ENCODE measurements at regions not wholly inside any gene's neighbourhood (a gene's known extent, or its start where the extent isn't known, plus 50 kb on each side); places are given as distances from the start of the nearest gene placed in this dataset.
"Not testable (repeated sequence)": the region's sequence is repeated elsewhere in the genome, so short reads cannot be mapped to it uniquely, and the experiment has no call there.

DNA sequence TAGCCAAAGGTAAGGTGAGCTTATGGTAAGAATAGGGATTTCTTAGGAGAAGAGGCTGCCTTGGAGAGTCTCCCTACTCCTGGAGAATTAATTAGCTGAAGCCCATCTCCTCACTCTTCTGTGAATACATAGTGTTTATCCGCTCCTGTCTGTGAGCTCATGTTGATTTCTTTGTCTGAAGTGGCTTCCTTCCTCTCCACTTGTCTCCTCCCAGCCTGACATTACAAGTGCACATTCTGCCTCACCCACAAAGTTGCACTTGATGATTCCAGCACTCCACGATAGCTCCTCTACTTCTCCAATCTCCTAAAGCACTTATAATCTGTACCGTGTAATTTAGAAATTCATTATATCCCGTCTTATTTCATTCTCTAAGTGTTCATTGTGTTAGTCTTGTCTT is 287.2 kb downstream of the QKI start:
- DNase-seq (ENCODE audit: low spot score): no peak
- Mint-ChIP-seq H3K4me3 (ENCODE audit: unreplicated experiment) (no peak overlapping the region), H3K36me3 (ENCODE audit: low read depth) (peaks cover 2% of the 10 kb centered on the region), H3K27me3 (ENCODE audit: low read depth) (peaks cover 3% of the 10 kb centered on the region), H3K9me3 (ENCODE audit: low read depth) (no peaks in the 10 kb centered on the region), H3K27ac (ENCODE audit: unreplicated experiment) (no peak overlapping the region), H3K4me1 (ENCODE audit: low read depth) (no peaks in the 10 kb centered on the region)
- TF ChIP-seq, protein P1, sequence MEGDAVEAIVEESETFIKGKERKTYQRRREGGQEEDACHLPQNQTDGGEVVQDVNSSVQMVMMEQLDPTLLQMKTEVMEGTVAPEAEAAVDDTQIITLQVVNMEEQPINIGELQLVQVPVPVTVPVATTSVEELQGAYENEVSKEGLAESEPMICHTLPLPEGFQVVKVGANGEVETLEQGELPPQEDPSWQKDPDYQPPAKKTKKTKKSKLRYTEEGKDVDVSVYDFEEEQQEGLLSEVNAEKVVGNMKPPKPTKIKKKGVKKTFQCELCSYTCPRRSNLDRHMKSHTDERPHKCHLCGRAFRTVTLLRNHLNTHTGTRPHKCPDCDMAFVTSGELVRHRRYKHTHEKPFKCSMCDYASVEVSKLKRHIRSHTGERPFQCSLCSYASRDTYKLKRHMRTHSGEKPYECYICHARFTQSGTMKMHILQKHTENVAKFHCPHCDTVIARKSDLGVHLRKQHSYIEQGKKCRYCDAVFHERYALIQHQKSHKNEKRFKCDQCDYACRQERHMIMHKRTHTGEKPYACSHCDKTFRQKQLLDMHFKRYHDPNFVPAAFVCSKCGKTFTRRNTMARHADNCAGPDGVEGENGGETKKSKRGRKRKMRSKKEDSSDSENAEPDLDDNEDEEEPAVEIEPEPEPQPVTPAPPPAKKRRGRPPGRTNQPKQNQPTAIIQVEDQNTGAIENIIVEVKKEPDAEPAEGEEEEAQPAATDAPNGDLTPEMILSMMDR (IDR thresholded peaks at IDR 0.05): no peak

DNA sequence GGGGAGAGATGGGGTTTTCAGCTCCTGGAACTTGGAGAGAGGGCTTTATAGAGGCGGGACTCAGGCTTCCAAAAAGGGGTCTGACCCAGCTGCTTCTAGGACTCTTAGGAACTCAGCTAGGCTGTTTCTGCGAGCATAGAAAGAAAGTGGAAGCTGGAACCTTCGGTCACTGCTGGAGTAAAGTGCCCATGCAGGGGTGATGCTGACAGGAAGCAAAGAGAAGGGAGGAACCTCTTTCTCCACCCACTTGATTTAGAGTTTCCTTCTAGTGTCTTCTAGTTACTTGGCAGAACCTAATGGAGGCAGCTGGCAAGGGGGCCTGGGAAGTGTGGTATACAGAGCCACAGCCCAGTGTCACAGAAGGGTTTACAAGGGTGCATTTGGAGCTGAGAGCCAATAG is 283.6 kb downstream of the QKI start:
- Mint-ChIP-seq H3K4me1 (ENCODE audit: low read depth) (no peaks in the 10 kb centered on the region), H3K9me3 (ENCODE audit: low read depth) (no peaks in the 10 kb centered on the region), H3K36me3 (ENCODE audit: low read depth) (peaks cover 2% of the 10 kb centered on the region), H3K27me3 (ENCODE audit: low read depth) (peaks cover 3% of the 10 kb centered on the region), H3K27ac (ENCODE audit: unreplicated experiment) (no peak overlapping the region), H3K4me3 (ENCODE audit: unreplicated experiment) (no peak overlapping the region)
- TF ChIP-seq, protein P1 (IDR thresholded peaks at IDR 0.05): no peak
- DNase-seq (ENCODE audit: low spot score): no peak

DNA sequence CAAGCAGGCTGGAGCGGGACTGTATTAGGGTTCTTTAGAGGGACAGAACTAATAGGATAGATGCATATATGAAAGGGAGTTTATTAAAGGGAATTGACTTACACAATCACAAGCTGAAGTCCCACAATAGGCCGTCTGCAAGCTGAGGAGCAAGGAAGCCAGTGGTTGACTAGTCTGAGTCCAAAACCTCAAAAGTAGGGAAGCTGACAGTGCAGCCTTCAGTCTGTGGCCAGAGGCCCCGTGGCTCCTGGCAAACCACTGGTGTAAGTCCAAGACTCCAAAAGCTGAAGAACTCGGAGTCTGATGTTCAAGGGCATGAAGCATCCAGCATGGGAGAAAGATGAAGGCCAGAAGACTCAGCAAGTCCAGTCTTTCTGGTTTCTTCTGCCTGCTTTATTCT is 281.8 kb downstream of the QKI start:
- not testable (repeated sequence) for H3K4me1 Mint-ChIP-seq (ENCODE audit: low read depth); H3K27ac Mint-ChIP-seq (ENCODE audit: unreplicated experiment); H3K9me3 Mint-ChIP-seq (ENCODE audit: low read depth); H3K36me3 Mint-ChIP-seq (ENCODE audit: low read depth); H3K27me3 Mint-ChIP-seq (ENCODE audit: low read depth); H3K4me3 Mint-ChIP-seq (ENCODE audit: unreplicated experiment); DNase-seq (ENCODE audit: low spot score)

DNA sequence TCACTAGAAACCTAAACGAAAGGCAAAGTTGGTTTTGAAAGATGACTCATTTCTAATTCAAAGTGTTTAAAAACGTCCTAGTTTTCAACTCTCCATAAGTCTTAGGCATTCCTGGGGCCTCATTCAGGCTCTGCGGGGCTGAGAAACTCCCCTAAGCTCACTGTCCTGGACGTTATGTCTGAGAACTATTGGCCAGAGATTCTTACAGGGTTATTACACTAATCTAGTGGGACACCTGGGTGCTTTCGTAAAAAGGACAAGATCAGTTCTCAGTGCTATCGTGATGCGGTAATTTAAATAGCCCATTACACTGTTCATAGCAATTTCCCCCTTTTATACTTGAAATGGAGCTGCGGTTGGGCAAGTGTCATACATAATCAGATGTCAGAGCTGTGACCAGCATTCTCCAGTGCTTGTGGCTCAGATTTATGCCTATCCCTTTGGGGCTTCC is 280.9 kb downstream of the QKI start:
- H3K4me1 Mint-ChIP-seq (ENCODE audit: low read depth): no peaks in the 10 kb centered on the region
- H3K9me3 Mint-ChIP-seq (ENCODE audit: low read depth): no peaks in the 10 kb centered on the region
- TF ChIP-seq, protein P1 (IDR thresholded peaks at IDR 0.05): no peak
- no peak for DNase-seq (ENCODE audit: low spot score)
- H3K4me3 Mint-ChIP-seq (ENCODE audit: unreplicated experiment): no peak overlapping the region
- no peak overlapping the region for H3K27ac Mint-ChIP-seq (ENCODE audit: unreplicated experiment)
- no peaks in the 10 kb centered on the region for H3K27me3 Mint-ChIP-seq (ENCODE audit: low read depth)
- peaks cover 2% of the 10 kb centered on the region for H3K36me3 Mint-ChIP-seq (ENCODE audit: low read depth)

DNA sequence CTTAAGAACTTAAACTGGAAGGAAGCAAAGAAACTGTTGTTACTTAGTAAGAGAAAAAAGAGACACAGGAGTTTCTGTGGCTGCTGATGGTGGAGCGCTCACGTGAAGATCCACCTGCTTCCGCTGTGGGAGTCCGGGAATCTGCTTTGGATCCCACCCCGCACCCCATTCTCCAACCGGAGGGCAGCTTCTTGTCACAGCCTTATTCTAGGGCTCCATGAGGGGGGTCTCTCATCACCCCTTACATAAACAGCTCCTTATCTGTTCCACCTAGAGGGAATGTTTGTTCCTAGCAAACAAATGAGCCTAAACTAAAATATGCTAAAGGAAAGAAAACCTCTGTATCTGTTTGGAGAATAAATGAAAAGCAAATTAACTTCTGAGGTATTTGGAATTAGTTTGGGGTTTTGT is 280.5 kb downstream of the QKI start:
- H3K9me3 Mint-ChIP-seq (ENCODE audit: low read depth): no peaks in the 10 kb centered on the region
- H3K36me3 Mint-ChIP-seq (ENCODE audit: low read depth): peaks cover 2% of the 10 kb centered on the region
- TF ChIP-seq, protein P1 (IDR thresholded peaks at IDR 0.05): no peak
- no peak for DNase-seq (ENCODE audit: low spot score)
- H3K27me3 Mint-ChIP-seq (ENCODE audit: low read depth): no peaks in the 10 kb centered on the region
- H3K4me1 Mint-ChIP-seq (ENCODE audit: low read depth): no peaks in the 10 kb centered on the region
- H3K4me3 Mint-ChIP-seq (ENCODE audit: unreplicated experiment): no peak overlapping the region
- H3K27ac Mint-ChIP-seq (ENCODE audit: unreplicated experiment): no peak overlapping the region

DNA sequence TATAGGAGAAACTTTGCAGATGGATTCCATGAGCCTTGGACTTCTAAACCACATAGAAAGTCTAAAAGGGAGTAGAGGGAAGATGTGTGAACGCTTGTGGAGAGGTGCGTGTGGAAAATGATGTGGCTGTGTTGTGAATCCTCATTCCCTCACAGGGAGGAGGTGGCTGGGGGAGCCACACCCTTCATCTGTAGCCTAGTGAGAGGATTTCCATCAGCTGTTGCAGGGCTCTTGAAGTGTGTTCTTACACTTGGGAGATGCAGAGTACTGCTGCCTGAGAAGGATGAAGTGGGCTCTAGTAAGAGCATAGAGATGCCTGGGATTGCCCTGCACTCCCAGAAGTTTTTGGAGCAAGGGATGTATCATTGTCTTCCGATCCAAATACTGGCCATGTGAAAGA is 279.6 kb downstream of the QKI start:
- peaks cover 2% of the 10 kb centered on the region for H3K36me3 Mint-ChIP-seq (ENCODE audit: low read depth)
- TF ChIP-seq, protein P1 (IDR thresholded peaks at IDR 0.05): no peak
- H3K27me3 Mint-ChIP-seq (ENCODE audit: low read depth): no peaks in the 10 kb centered on the region
- H3K9me3 Mint-ChIP-seq (ENCODE audit: low read depth): no peaks in the 10 kb centered on the region
- DNase-seq (ENCODE audit: low spot score): no peak
- H3K27ac Mint-ChIP-seq (ENCODE audit: unreplicated experiment): no peak overlapping the region
- H3K4me3 Mint-ChIP-seq (ENCODE audit: unreplicated experiment): no peak overlapping the region
- no peaks in the 10 kb centered on the region for H3K4me1 Mint-ChIP-seq (ENCODE audit: low read depth)
